Activated CD8-positive, alpha-beta memory T cell treated with anti-CD3 and anti-CD28 coated beads, Interleukin-2, amount 10 ng/mL, durations not matched to agents 7 days and 5 days (primary cell): ENCODE measurements at regions not wholly inside any gene's neighbourhood (a gene's known extent, or its start where the extent isn't known, plus 50 kb on each side); places are given as distances from the start of the nearest gene placed in this dataset.

Experiments
- ATAC-seq: fragments of 150-1000 bp; cut with Tn5 transposase; one replicate; pipeline ENCODE4 v1.10.0; 2021; ENCODE audit warnings: moderate library complexity
- CTCF ChIA-PET: fragments of 350-600 bp; sonication (Branson Sonifier 250); formaldehyde crosslinking; loops from one replicate; lab custom pipeline; 2021; ENCODE audit warnings: antibody characterized with exemption; lab: Charles Lee
- DNase-seq: peaks from one replicate; pipeline ENCODE4 v3.0.0-alpha.2; 2020
- H3K27ac Mint-ChIP-seq: one replicate; pipeline ENCODE4 v1.8.0; 2021; ENCODE audit warnings: mild to moderate bottlenecking, mixed read lengths
- H3K27me3 Mint-ChIP-seq: one replicate; pipeline ENCODE4 v1.8.0; 2021; ENCODE audit warnings: mixed read lengths
- H3K36me3 Mint-ChIP-seq: one replicate; pipeline ENCODE4 v1.8.0; 2021; ENCODE audit warnings: mild to moderate bottlenecking, mixed read lengths
- H3K4me1 Mint-ChIP-seq: one replicate; pipeline ENCODE4 v1.8.0; 2021; ENCODE audit warnings: mixed read lengths
- H3K4me3 Mint-ChIP-seq: one replicate; pipeline ENCODE4 v1.8.0; 2021; ENCODE audit warnings: mild to moderate bottlenecking, moderate library complexity, mixed read lengths
- H3K9me3 Mint-ChIP-seq: one replicate; pipeline ENCODE4 v1.8.0; 2022; ENCODE audit warnings: low read depth, mixed read lengths

GRCh38 chrX:129035180-129035579 is 488.1 kb downstream of the SMARCA1 start:
- no peaks in the 10 kb centered on the region for H3K4me1 Mint-ChIP-seq
- ATAC-seq (no peak), DNase-seq (no peak)
- no peak overlapping the region for H3K4me3 Mint-ChIP-seq
- CTCF ChIA-PET = no interaction called here
- H3K9me3 Mint-ChIP-seq = no peaks in the 10 kb centered on the region
- H3K27ac Mint-ChIP-seq = no peak overlapping the region
- H3K27me3 Mint-ChIP-seq = no peaks in the 10 kb centered on the region
- H3K36me3 Mint-ChIP-seq = no peaks in the 10 kb centered on the region

DNA sequence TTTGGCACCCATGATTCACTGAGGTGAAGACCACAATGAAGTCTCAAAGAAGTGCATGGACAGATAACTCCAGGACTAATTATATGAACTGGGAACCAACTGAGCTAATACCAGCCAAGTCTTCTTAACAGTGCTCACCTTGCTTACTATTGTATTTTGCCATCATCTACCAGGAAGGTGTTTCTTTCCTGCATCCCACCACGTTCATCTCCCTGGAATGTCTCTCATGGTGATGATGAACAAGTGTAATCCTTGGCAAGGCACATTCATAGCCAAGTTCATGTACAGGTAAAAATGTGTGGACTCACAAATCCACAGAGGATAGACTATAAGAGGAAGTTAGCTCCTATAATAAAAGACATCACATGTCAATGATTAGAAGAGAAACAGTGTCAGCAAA is 489.1 kb downstream of the SMARCA1 start:
- DNase-seq (no peak), ATAC-seq (no peak)
- H3K27ac Mint-ChIP-seq = no peak overlapping the region
- no peaks in the 10 kb centered on the region for H3K9me3 Mint-ChIP-seq
- H3K4me3 Mint-ChIP-seq = no peak overlapping the region
- no peaks in the 10 kb centered on the region for H3K36me3 Mint-ChIP-seq
- no peaks in the 10 kb centered on the region for H3K4me1 Mint-ChIP-seq
- no peaks in the 10 kb centered on the region for H3K27me3 Mint-ChIP-seq
- CTCF ChIA-PET = no interaction called here

DNA sequence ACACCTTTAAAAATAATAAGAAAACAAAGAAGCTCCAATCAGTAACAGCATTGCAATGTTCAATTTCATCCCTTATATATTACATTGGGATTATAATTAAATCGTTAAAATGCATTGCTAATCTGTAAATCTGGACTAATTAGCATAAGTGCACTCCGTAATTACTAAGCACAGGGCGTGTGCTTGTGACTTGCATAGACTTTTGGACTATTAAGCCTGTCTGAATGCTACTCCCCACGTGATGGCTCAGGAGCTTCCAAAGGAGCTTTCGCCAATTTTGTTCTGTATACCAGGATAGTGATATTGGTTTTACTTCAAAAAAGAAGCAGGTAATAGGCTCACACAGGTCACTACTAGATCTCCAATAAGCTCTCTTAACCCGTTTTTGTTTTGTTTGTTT is 497.1 kb downstream of the SMARCA1 start:
- no peak overlapping the region for H3K27ac Mint-ChIP-seq
- ATAC-seq (no peak), DNase-seq (no peak)
- no peaks in the 10 kb centered on the region for H3K9me3 Mint-ChIP-seq
- CTCF ChIA-PET = no interaction called here
- H3K27me3 Mint-ChIP-seq = no peaks in the 10 kb centered on the region
- H3K4me3 Mint-ChIP-seq = no peak overlapping the region
- no peaks in the 10 kb centered on the region for H3K4me1 Mint-ChIP-seq
- H3K36me3 Mint-ChIP-seq = no peaks in the 10 kb centered on the region

DNA sequence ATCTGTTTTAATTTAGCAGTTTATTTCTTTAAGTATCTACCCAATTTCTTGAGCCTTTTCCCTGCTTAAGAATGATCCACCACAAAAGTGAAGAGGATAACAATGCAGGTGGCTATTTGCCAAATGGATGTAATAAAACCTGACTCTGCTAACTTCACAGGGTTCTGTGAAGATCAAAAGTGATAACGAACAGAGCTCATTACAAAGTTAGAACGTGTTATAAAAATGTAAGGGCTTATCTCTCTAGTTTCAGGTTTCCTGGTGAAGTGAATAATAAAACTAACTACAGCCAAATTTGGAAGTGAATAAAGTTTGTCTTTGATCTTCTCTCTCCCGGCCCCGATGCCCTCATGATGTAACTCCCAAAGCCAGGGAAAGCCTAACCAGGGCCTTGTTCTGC is 497.9 kb downstream of the SMARCA1 start:
- CTCF ChIA-PET = no interaction called here
- no peaks in the 10 kb centered on the region for H3K4me1 Mint-ChIP-seq
- no peaks in the 10 kb centered on the region for H3K27me3 Mint-ChIP-seq
- H3K36me3 Mint-ChIP-seq = no peaks in the 10 kb centered on the region
- DNase-seq (no peak), ATAC-seq (no peak)
- H3K4me3 Mint-ChIP-seq = no peak overlapping the region
- H3K9me3 Mint-ChIP-seq = no peaks in the 10 kb centered on the region
- no peak overlapping the region for H3K27ac Mint-ChIP-seq

DNA sequence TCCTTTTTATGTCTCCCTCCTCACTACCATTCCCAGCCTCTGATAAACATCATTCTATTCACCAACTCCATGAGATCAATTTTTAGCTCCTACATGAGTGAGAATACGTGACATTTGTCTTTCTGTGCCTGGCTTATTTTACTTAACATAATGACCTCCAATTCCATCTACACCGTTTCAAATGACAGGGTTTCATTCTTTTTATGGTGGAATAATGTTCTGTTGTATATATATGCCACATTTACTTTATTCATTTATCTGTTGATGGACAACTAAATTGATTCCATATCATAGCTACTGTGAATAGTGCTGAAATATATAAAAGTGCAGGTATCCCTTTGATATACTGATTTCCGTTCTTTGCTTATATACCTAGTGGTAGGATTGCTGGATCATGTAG is 503.9 kb downstream of the SMARCA1 start:
- Mint-ChIP-seq H3K4me3 (no peak overlapping the region), H3K27me3 (no peaks in the 10 kb centered on the region)
- CTCF ChIA-PET = no interaction called here

GRCh38 chrX:129015381-129015780 is 507.9 kb downstream of the SMARCA1 start:
- Mint-ChIP-seq H3K9me3 (no peaks in the 10 kb centered on the region), H3K4me3 (no peak overlapping the region), H3K36me3 (no peaks in the 10 kb centered on the region), H3K4me1 (no peaks in the 10 kb centered on the region), H3K27me3 (no peaks in the 10 kb centered on the region), H3K27ac (no peak overlapping the region)
- CTCF ChIA-PET = no interaction called here
- DNase-seq (no peak), ATAC-seq (no peak)

More for the DNA sequence above, 503.9 kb downstream of the SMARCA1 start:
- Mint-ChIP-seq H3K9me3 (no peaks in the 10 kb centered on the region), H3K27ac (no peak overlapping the region), H3K36me3 (no peaks in the 10 kb centered on the region), H3K4me1 (no peaks in the 10 kb centered on the region)
- ATAC-seq (no peak), DNase-seq (no peak)

DNA sequence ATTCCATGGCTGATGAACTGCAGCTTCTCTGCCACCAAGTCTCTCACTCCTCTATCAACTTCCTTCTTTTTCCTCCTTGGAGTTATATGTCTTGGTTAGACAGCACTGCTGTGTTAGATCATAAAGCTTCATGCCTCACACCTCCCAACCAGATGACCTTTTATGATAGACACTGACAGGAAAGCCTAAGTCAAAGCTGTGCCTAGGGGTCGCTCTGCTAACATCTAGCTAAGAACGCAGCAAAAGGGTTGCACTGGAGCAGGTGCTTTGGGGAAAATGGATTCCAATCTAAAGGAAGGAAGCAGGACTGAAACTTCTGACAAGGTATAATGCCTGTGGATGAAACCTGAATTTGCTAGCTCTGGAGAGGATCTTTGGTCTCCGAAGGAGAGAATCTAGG is 509.7 kb downstream of the SMARCA1 start:
- H3K4me1 Mint-ChIP-seq = no peaks in the 10 kb centered on the region
- ATAC-seq = no peak
- CTCF ChIA-PET = no interaction called here

GRCh38 chrX:129007631-129008030 is 515.7 kb downstream of the SMARCA1 start:
- Mint-ChIP-seq H3K4me1 (no peaks in the 10 kb centered on the region), H3K36me3 (no peaks in the 10 kb centered on the region), H3K27ac (no peak overlapping the region), H3K4me3 (no peak overlapping the region), H3K9me3 (no peaks in the 10 kb centered on the region), H3K27me3 (no peaks in the 10 kb centered on the region)
- CTCF ChIA-PET = no interaction called here
- no peak for DNase-seq
- ATAC-seq = no peak

More for the DNA sequence above, 509.7 kb downstream of the SMARCA1 start:
- Mint-ChIP-seq H3K4me3 (no peak overlapping the region), H3K27me3 (no peaks in the 10 kb centered on the region), H3K27ac (no peak overlapping the region), H3K36me3 (no peaks in the 10 kb centered on the region), H3K9me3 (no peaks in the 10 kb centered on the region)
- DNase-seq = no peak

GRCh38 chrX:129006491-129006890 is 516.8 kb downstream of the SMARCA1 start:
- Mint-ChIP-seq H3K36me3 (no peaks in the 10 kb centered on the region), H3K9me3 (no peaks in the 10 kb centered on the region), H3K4me3 (no peak overlapping the region), H3K27me3 (no peaks in the 10 kb centered on the region), H3K27ac (no peak overlapping the region), H3K4me1 (no peaks in the 10 kb centered on the region)
- CTCF ChIA-PET = no interaction called here
- DNase-seq (no peak), ATAC-seq (no peak)

DNA sequence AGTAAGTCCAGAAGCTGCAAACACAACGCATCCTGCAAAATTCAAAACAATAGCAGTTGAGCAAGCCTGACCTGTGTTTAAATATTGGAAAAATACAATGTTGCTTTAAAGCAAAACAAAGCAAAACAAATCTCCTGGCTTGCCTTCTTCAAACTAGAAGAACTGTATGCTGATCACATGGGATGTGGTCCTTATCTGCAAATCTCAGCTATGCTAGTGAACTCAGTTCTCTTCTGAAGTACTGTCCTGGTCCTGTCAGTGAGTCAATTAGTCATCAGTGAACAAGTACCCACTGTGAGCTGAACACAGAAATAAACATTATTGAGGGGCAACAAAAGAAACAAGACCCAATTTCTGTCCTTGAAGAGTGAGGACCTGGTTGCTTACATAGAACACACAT is 522.5 kb downstream of the SMARCA1 start:
- no peaks in the 10 kb centered on the region for H3K36me3 Mint-ChIP-seq
- no peaks in the 10 kb centered on the region for H3K27me3 Mint-ChIP-seq
- H3K4me1 Mint-ChIP-seq = no peaks in the 10 kb centered on the region
- no peak overlapping the region for H3K4me3 Mint-ChIP-seq
- H3K9me3 Mint-ChIP-seq = no peaks in the 10 kb centered on the region
- CTCF ChIA-PET = no interaction called here
- ATAC-seq = no peak
- no peak overlapping the region for H3K27ac Mint-ChIP-seq
- no peak for DNase-seq

- no peak for ATAC-seq
- no peak for DNase-seq
- H3K27ac Mint-ChIP-seq = no peak overlapping the region
- H3K27me3 Mint-ChIP-seq = no peaks in the 10 kb centered on the region
- H3K9me3 Mint-ChIP-seq = no peaks in the 10 kb centered on the region
- CTCF ChIA-PET = no interaction called here
- no peaks in the 10 kb centered on the region for H3K4me1 Mint-ChIP-seq
- no peaks in the 10 kb centered on the region for H3K36me3 Mint-ChIP-seq
- H3K4me3 Mint-ChIP-seq = no peak overlapping the region
Measured at GRCh38 chrX:129000018-129000417, 523.3 kb downstream of the SMARCA1 start.

GRCh38 chrX:128992107-128992971 is 531.0 kb downstream of the SMARCA1 start:
- DNase-seq (no peak), ATAC-seq (no peak)
- H3K27ac Mint-ChIP-seq = no peak overlapping the region
- CTCF ChIA-PET = no interaction called here
- peaks cover 2% of the 10 kb centered on the region for H3K9me3 Mint-ChIP-seq
- H3K27me3 Mint-ChIP-seq = no peaks in the 10 kb centered on the region
- no peaks in the 10 kb centered on the region for H3K36me3 Mint-ChIP-seq
- no peak overlapping the region for H3K4me3 Mint-ChIP-seq
- H3K4me1 Mint-ChIP-seq = no peaks in the 10 kb centered on the region

DNA sequence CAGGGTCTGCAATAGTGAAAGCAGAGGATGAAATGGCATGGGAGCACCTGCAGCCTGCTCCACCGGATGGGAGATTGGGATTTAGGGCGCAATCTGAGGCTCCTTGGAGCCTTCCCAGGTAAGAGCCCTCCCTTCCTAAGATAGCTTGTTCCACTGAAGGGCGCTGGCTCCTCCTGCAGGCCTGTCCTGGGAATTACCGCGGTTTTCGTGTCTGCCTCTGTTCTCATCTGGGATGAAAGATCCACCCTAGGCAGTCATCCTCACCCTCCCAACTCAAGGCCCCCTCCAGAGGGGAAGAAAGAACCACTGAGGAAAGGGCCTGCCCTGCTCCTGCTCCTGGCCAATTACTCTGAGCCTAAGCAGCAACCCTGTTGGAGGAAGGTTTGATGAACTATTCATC is 547.5 kb downstream of the SMARCA1 start:
- ATAC-seq (no peak), DNase-seq (no peak)
- no peak overlapping the region for H3K4me3 Mint-ChIP-seq
- no peaks in the 10 kb centered on the region for H3K9me3 Mint-ChIP-seq
- CTCF ChIA-PET = no interaction called here
- H3K27ac Mint-ChIP-seq = no peak overlapping the region
- H3K27me3 Mint-ChIP-seq = no peaks in the 10 kb centered on the region
- no peaks in the 10 kb centered on the region for H3K36me3 Mint-ChIP-seq
- H3K4me1 Mint-ChIP-seq = no peaks in the 10 kb centered on the region

DNA sequence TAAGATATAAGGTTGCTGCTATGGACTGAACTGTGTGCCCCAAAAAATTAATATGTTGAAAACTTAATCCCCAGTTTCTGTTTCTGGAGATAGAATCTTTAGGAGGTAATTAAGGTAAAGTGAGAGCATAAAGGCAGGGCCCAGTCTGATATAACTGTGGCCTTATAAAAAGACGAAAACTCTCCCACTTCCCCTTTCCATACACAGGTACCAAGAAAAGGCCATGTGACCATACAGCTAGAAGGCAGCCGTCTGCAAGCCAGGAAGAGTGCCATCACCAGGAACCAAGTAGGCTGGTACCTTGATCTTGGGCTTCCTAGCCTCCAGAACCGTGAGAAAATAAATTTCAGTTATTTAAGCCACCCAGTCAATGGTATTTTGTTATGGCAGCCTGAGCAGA is 550.3 kb downstream of the SMARCA1 start:
- H3K27me3 Mint-ChIP-seq = no peaks in the 10 kb centered on the region
- no peaks in the 10 kb centered on the region for H3K4me1 Mint-ChIP-seq
- CTCF ChIA-PET = no interaction called here
- H3K27ac Mint-ChIP-seq = no peak overlapping the region
- H3K9me3 Mint-ChIP-seq = no peaks in the 10 kb centered on the region
- no peak for DNase-seq
- H3K36me3 Mint-ChIP-seq = no peaks in the 10 kb centered on the region
- ATAC-seq = no peak
- no peak overlapping the region for H3K4me3 Mint-ChIP-seq
